Neural progenitor cell (in vitro differentiated cells): ENCODE measurements at regions not wholly inside any gene's neighbourhood (a gene's known extent, or its start where the extent isn't known, plus 50 kb on each side); places are given as distances from the start of the nearest gene placed in this dataset.

Experiments
- CTCF ChIP-seq: fragments of 200-600 bp; sonication (generic); IDR thresholded peaks from 2 replicates; pipeline ENCODE4 v1.5.1; 2017; ENCODE audit warnings: antibody characterized with exemption, mild to moderate bottlenecking
- EZH2 ChIP-seq: fragments of 200-600 bp; sonication (generic); IDR thresholded peaks from 2 replicates; pipeline ENCODE4 v1.6.1; 2017; ENCODE audit warnings: antibody characterized with exemption, mild to moderate bottlenecking, moderate library complexity
- EZH2phosphoT487 ChIP-seq: fragments of 200-600 bp; sonication (generic); IDR thresholded peaks from 2 replicates; pipeline ENCODE4 v1.6.1; 2017; ENCODE audit warnings: antibody characterized with exemption

GRCh38 chr3:8312685-8313084 is 188.9 kb upstream of the LMCD1 start:
- TF ChIP-seq CTCF (no peak), EZH2 (no peak), EZH2phosphoT487 (no peak)
